ENCODE measurements at regions not wholly inside any gene's neighbourhood (a gene's known extent, or its start where the extent isn't known, plus 50 kb on each side); places are given as distances from the start of the nearest gene placed in this dataset.

GRCh38 chr4:159563257-159563656 is 460.4 kb downstream of the RAPGEF2 start:
- ATAC-seq (no peak), DNase-seq (no peak)
- Histone ChIP-seq H3K9me3 (peaks cover 0 to 15% (median under 1%) of the 10 kb centered on the region in 11 donors), H3K4me3 (no peak overlapping the region), H3K27me3 (no peaks in the 10 kb centered on the region), H3K4me1 (no peaks in the 10 kb centered on the region), H3K36me3 (no peaks in the 10 kb centered on the region), H3K27ac (no peak overlapping the region)
- 44 to 55% methylated on average over 1 of the region's 1 CpG for WGBS, 2 donors
- intact Hi-C loops (cut with DNase I): no loop called here
- TF ChIP-seq, protein P1, sequence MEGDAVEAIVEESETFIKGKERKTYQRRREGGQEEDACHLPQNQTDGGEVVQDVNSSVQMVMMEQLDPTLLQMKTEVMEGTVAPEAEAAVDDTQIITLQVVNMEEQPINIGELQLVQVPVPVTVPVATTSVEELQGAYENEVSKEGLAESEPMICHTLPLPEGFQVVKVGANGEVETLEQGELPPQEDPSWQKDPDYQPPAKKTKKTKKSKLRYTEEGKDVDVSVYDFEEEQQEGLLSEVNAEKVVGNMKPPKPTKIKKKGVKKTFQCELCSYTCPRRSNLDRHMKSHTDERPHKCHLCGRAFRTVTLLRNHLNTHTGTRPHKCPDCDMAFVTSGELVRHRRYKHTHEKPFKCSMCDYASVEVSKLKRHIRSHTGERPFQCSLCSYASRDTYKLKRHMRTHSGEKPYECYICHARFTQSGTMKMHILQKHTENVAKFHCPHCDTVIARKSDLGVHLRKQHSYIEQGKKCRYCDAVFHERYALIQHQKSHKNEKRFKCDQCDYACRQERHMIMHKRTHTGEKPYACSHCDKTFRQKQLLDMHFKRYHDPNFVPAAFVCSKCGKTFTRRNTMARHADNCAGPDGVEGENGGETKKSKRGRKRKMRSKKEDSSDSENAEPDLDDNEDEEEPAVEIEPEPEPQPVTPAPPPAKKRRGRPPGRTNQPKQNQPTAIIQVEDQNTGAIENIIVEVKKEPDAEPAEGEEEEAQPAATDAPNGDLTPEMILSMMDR (IDR thresholded peaks at IDR 0.05): no peak

GRCh38 chr4:159564615-159565014 is 461.7 kb downstream of the RAPGEF2 start:
- TF ChIP-seq, protein P1 (IDR thresholded peaks at IDR 0.05): no peak
- peaks cover 0 to 29% (median 6%) of the 10 kb centered on the region in 11 donors for H3K9me3 ChIP-seq
- no peaks in the 10 kb centered on the region for H3K27me3 ChIP-seq

GRCh38 chr4:159566786-159567185 is 463.9 kb downstream of the RAPGEF2 start:
- Histone ChIP-seq H3K36me3 (no peaks in the 10 kb centered on the region), H3K9me3 (peaks cover 0 to 51% (median 17%) of the 10 kb centered on the region in 11 donors), H3K4me3 (no peak overlapping the region), H3K27me3 (no peaks in the 10 kb centered on the region), H3K4me1 (no peaks in the 10 kb centered on the region), H3K27ac (no peak overlapping the region)
- ATAC-seq (no peak), DNase-seq (no peak)
- WGBS, 2 donors: 36 to 38% methylated on average over 1 of the region's 1 CpG
- intact Hi-C loops (cut with DNase I): no loop called here
- TF ChIP-seq, protein P1 (IDR thresholded peaks at IDR 0.05): no peak

More at GRCh38 chr4:159564615-159565014, 461.7 kb downstream of the RAPGEF2 start:
- H3K4me3 ChIP-seq: no peak overlapping the region
- WGBS, 2 donors: 83 to 85% methylated on average over 5 of the region's 5 CpGs
- no peaks in the 10 kb centered on the region for H3K36me3 ChIP-seq
- H3K27ac ChIP-seq: no peak overlapping the region
- DNase-seq (no peak), ATAC-seq (no peak)
- intact Hi-C loops (cut with DNase I): no loop called here
- no peaks in the 10 kb centered on the region for H3K4me1 ChIP-seq

GRCh38 chr4:159577241-159577640 is 474.4 kb downstream of the RAPGEF2 start:
- no peaks in the 10 kb centered on the region for H3K36me3 ChIP-seq
- H3K4me1 ChIP-seq: no peaks in the 10 kb centered on the region
- H3K27me3 ChIP-seq: no peaks in the 10 kb centered on the region
- DNase-seq: no peak
- H3K9me3 ChIP-seq: peaks cover 0 to 12% (median 0%) of the 10 kb centered on the region in 11 donors
- H3K4me3 ChIP-seq: no peak overlapping the region
- WGBS, 2 donors: 81 to 91% methylated on average over 2 of the region's 2 CpGs
- no peak for ATAC-seq
- H3K27ac ChIP-seq: no peak overlapping the region
- intact Hi-C loops (cut with DNase I): no loop called here
- TF ChIP-seq, protein P1 (IDR thresholded peaks at IDR 0.05): no peak
